ENCODE measurements at regions not wholly inside any gene's neighbourhood (a gene's known extent, or its start where the extent isn't known, plus 50 kb on each side); places are given as distances from the start of the nearest gene placed in this dataset.
A peak's percentile ranks its signal among the peaks of the same experiment; 100 is the strongest.

- no peak for DNase-seq (ENCODE audit: low read depth in 2 of 2)
Measured at GRCh38 chr5:88144219-88145001, 124.2 kb downstream of the TMEM161B start.

GRCh38 chr5:88143693-88144218, 124.9 kb downstream of the TMEM161B start:
- DNase-seq (ENCODE audit: low read depth in 2 of 2): no peak

DNA sequence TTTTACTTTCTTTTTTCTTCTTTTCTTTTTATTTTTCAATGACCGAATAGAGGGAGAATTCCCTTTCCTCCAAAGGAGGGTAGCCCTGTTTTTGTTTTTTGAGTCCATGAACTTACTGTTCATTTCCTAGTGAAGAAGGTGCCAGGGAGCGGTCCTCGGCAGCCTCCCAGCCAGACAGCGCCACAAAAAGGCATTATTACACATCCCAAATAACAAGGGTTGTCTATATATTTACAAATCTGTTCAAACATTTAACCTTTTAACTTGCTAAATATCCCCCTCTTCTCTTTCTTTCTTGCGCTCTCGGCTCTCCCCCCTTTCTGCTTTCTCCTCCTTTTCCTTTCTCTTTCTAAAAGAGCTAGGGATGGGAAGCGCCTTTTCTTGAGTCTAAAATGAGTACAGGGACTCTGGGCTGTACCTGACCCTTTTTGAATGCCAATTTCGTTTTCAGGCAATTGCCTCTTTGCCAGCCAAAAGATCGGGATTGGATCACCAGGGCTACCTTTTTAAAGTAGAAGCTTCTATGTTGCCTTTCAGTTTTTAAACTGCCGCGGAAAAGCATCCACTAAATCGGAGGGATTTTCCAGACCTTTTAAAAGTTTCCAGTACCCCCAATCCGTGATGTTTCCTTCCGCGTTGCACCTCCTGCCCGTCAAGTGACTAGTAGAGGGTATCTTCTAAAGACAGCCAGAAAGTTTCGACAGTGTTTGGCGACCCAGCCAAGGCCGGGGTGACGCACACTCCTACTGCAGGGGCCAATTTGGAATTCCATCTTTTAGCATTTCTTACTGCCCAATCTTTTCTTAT, 125.6 kb downstream of the TMEM161B start:
- DNase-seq (ENCODE audit: low read depth in 2 of 2): no peak

DNA sequence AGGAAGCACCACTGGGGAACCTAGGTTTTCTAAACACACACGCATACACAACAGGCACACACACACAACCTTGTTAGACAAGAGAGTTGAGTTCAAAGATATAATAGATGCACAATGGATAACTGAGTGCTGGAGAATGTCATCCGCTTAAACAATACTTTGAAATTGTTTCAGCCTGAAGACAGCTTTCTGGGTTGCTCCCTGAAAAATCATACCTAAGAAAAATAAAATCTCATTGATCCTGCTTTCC, 126.1 kb downstream of the TMEM161B start:
- no peak for DNase-seq (ENCODE audit: low read depth in 2 of 2)

DNA sequence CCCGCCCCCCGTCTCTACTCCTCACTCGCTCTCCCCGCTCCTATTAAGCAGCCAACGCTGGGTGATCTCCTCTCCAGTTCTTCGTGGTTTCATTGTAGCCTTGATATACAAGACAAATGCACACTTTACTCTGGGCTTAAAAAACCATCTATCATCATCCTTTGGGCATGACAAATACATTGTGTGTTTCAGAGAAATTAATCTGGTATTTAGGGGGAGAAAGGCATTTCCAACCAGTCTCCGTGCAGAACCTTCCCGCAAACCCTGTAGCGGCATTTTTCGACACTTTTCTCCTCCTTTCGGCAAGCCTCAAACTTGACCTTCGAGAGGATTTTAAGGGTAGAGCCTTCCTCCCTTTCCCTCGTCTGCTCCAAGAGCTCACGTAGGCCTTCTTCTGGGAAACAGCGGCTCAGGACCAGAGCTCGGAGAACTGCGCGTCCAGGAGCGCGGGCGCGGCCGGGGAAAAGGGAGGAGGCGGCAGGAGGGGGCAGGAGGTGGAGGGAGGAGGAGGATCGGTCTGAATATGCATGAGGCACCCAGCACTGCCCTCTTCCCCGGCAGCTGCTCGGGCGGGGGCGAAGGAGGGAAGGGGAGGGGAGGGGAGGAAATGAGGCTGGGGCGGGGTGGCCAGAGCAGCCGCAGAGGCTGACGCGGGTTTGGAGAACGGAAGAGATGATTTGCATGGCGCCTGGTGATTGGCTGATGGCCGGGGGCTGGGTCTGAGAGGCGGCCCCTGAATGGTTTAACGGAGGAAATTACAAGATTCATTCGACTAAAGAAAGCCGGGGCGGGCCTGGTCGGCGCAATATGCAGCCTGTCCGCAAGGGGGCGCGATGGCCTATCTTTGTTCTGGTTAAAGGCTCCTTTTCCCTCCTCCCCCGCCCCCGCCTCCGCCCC, 127.5 kb downstream of the TMEM161B start:
- DNase-seq (ENCODE audit: low read depth in 2 of 2): peak; percentile 69 to 80

- DNase-seq (ENCODE audit: low read depth in 2 of 2): no peak
Measured at GRCh38 chr5:88140396-88140855, 128.2 kb downstream of the TMEM161B start.

DNA sequence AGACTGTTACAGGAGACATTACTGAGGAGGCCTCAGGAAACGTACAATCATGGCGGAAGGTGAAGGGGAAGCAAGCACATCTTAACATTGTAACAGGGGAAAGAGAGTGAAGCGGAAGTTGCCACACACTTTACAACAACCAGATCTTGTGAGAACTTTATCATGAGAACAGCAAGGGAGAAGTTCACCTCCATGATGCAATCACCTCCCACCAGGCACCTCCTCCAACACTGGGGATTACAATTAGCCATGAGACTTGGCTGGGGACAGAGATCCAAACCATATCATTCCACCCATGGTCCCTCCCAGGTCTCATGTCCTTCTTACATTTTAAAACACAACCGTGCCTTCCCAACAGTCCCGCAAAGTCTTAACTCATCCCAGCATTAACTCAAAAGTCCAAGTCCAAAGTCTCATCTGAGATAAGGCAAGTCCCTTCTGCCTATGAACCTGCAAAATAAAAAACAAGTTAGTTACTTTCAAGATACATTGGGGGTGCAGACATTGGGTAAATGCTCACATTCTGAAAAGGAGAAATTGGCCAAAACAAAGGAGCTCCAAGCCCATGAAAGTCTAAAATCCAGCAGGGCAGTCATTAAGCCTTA, 138.3 kb downstream of the TMEM161B start:
- no peak for DNase-seq (ENCODE audit: low read depth in 2 of 2)

GRCh38 chr5:88128813-88129212, 139.8 kb downstream of the TMEM161B start:
- DNase-seq (ENCODE audit: low read depth in 2 of 2): no peak

- no peak for DNase-seq (ENCODE audit: low read depth in 2 of 2)
Measured at GRCh38 chr5:88119535-88120125, 149.0 kb downstream of the TMEM161B start.

DNA sequence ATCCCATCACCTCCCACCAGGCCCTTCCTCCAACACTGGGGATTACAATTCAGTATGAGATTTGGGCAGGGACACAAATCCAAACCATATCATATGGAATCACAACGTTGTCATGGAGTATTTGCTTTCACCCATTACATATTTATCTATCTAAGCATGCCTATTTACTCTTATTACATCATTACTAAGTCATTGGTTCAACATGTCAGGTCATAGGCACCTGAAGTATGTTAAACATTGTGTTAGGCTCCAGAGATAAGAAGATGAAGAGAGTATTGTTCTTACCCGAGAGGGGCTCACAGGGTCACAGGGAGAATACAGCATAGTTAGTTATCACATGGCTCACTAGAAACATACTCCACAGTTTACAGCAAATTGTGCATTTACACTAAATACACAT, 150.5 kb downstream of the TMEM161B start:
- DNase-seq (ENCODE audit: low read depth in 2 of 2): no peak

DNA sequence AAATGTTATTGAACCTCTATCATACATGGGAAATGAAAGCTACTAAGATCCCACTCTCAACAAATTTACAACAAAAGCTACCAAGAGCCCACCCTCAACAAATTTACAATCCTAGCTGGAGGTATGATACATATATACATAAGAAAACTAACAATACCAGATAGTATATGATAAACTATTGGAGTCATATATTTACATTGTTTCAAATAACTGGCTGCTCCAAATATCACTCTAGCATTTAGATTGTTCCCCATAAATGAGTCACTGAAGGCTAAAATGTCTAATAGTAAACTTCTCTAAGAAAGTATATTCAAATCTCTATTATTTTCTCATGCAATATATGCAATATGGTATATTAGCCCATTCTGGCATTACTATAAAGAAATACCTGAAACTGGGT, 151.1 kb downstream of the TMEM161B start:
- no peak for DNase-seq (ENCODE audit: low read depth in 2 of 2)

DNA sequence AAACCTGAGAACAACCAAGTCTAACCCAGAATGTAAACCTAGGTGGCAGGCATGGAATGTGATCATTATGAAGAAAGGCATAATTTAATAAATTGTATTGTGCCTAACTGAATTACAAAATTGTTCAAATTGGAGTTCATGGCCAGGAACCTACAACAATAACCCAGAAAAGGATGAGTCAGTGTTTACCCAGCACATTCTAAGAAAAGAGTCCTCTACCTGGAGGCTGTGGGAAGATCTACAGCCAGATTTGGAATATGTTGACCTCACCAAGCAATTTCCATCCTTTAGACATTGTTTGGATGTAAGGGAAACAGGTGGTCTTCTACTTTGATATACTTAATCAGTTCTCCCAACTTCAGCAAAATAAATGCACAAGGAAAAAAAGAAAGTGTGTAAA, 152.2 kb downstream of the TMEM161B start:
- DNase-seq (ENCODE audit: low read depth in 2 of 2): no peak

- DNase-seq (ENCODE audit: low read depth in 2 of 2): no peak
Measured at GRCh38 chr5:88115211-88115610, 153.4 kb downstream of the TMEM161B start.

DNA sequence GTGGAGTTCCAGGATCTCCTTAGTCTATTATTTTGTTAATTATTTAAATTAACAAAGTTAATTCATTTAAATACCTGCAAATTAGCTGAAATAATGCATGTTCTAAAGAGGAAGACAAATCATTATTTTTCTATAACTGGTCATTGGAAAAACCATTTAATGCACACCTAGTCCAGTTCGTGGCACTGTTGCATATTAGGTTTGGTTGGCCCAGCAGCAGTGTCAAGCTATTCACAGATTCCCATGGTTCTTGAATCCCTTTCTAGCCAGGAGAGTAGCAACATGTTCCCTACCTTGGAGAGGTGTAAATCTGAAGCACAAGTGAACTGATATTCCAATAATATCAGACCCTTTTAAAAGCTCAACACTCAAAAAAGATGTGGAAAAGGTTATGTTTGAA, 155.2 kb downstream of the TMEM161B start:
- no peak for DNase-seq (ENCODE audit: low read depth in 2 of 2)

DNA sequence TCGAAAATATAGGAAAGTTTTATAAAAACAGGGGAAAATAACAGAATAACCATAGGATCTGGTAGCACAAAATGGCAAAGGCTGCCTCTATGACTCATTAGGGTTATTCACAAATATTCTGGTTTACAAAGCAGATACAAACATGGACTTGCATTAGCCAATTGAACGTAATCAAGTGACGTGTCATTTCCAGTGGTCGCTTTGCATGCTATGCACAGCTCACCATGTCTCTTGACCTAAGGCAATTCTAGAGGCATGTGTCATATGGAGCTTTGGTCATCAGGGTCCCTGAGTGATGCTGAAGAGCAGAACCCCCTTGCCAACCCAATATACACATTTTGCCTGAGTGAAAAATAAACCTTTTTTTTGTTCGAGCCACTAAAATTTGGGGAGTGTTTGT, 158.8 kb downstream of the TMEM161B start:
- DNase-seq (ENCODE audit: low read depth in 2 of 2): no peak

GRCh38 chr5:88108490-88109279, 160.0 kb downstream of the TMEM161B start:
- DNase-seq (ENCODE audit: low read depth in 2 of 2): no peak

- no peak for DNase-seq (ENCODE audit: low read depth in 2 of 2)
Measured at GRCh38 chr5:88094906-88095496, 173.6 kb downstream of the TMEM161B start.

DNA sequence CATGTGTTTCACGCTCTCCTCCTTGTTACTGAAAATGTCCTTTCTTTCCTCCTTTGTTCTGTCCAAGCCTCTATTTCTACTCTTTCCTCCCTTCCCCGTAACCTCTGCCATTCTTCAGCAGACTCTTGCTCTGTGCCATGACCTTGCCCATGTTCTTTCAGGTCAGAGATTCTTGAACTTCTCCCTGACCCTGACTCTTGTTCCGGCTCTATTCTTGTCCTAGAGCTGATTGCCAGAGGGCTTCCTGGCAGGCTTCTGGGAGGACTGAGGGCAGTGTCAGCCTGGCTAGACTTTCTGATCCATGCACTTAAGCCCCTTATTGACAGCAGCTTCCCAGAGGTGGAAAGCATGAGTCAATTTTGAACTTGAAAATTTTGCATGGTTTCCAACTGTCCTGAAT, 174.2 kb downstream of the TMEM161B start:
- DNase-seq (ENCODE audit: low read depth in 2 of 2): no peak

GRCh38 chr5:88093765-88094164, 174.9 kb downstream of the TMEM161B start:
- no peak for DNase-seq (ENCODE audit: low read depth in 2 of 2)

Data from stimulated activated CD4-positive, alpha-beta T cell treated with anti-CD3 and anti-CD28 coated beads, Interleukin-15, amount 100 ng/mL, for 48 hours (primary cell).